GM12878 (cell line): ENCODE measurements at regions not wholly inside any gene's neighbourhood (a gene's known extent, or its start where the extent isn't known, plus 50 kb on each side); places are given as distances from the start of the nearest gene placed in this dataset.

ENCODE experiments used
- ATAC-seq: fragments of 200-7000 bp; cut with Tn5 transposase; 3 replicates; pipeline ENCODE4 v1.9.1; 2020; ENCODE audit warnings: mild to moderate bottlenecking, moderate library complexity
- BruUV-seq: library from RNA; stranded (reverse); fragments of 400-500 nt; replicated peaks from 2 replicates; lab custom pipeline; 2021; lab: Mats Ljungman, UMichigan
- CTCF ChIA-PET: fragments of 300-600 bp; sonication (Branson Sonifier 250); formaldehyde crosslinking; extraction: SDS; loops from one replicate; lab custom pipeline; 2021; ENCODE audit warnings: inconsistent platforms; lab: Yijun Ruan, JAX
- POLR2A ChIA-PET: fragments of 350-600 bp; formaldehyde crosslinking; extraction: SDS; loops from one replicate; lab custom pipeline; 2021; ENCODE audit warnings: inconsistent platforms; lab: Charles Lee
- RAD21 ChIA-PET: fragments of 300-600 bp; sonication (Branson Sonifier 250); formaldehyde crosslinking; loops from one replicate; lab custom pipeline; 2023; ENCODE audit warnings: antibody characterized with exemption; ENCODE audit not compliant: unreplicated experiment; lab: Charles Lee
- SMC1A ChIA-PET: fragments of 300-600 bp; sonication (Branson Sonifier 250); formaldehyde crosslinking; loops from one replicate; lab custom pipeline; 2023; ENCODE audit not compliant: unreplicated experiment, uncharacterized antibody; lab: Charles Lee
- DNase-seq: peaks from one replicate; pipeline ENCODE4 v3.0.0-alpha.2; 2011; ENCODE audit warnings: low read depth, low spot score
- FAIRE-seq: peaks from 3 replicates; lab custom pipeline; 2011; peaks lifted over from hg19 to GRCh38; lab: Jason Lieb, UNC
- H2AFZ ChIP-seq: 2 replicates; pipeline ENCODE4 v1.6.0; 2011; ENCODE audit warnings: low read depth, low read length, control low read depth; ENCODE audit not compliant: control insufficient read depth
- H3K27ac ChIP-seq: 2 replicates; pipeline ENCODE4 v1.5.1; 2011; ENCODE audit warnings: control low read depth; ENCODE audit not compliant: control insufficient read depth, insufficient read depth
- H3K27me3 ChIP-seq, 2 experiments: replicated peaks in 1 of 2; 2 replicates each; pipeline versions ENCODE4 v1.6.0 to v1.6.1; 2011; ENCODE audit warnings: low read length in 1 of 2; ENCODE audit not compliant: control insufficient read depth in 2 of 2, insufficient read depth in 2 of 2
- H3K36me3 ChIP-seq, 2 experiments: 2 replicates each; pipeline ENCODE4 v1.5.1; 2011; ENCODE audit warnings: low read length in 1 of 2; ENCODE audit not compliant: control insufficient read depth in 2 of 2, insufficient read depth in 2 of 2
- H3K4me1 ChIP-seq: 2 replicates; pipeline ENCODE4 v1.6.1; 2011; ENCODE audit warnings: mild to moderate bottlenecking, low read length, moderate library complexity, mixed read lengths; ENCODE audit not compliant: control insufficient read depth, insufficient read depth
- H3K4me2 ChIP-seq: 2 replicates; pipeline ENCODE4 v1.6.0; 2011; ENCODE audit warnings: control low read depth; ENCODE audit not compliant: control insufficient read depth, insufficient read depth
- H3K4me3 ChIP-seq: fragments of 200-600 bp; sonication (generic); 2 replicates; pipeline ENCODE4 v1.5.1; 2016
- H3K79me2 ChIP-seq: 2 replicates; pipeline ENCODE4 v1.6.0; 2011; ENCODE audit warnings: low read length; ENCODE audit not compliant: control insufficient read depth, insufficient read depth
- H3K9ac ChIP-seq: 2 replicates; pipeline ENCODE4 v1.8.0; 2011; ENCODE audit warnings: low read length, control low read depth, mixed read lengths; ENCODE audit not compliant: control insufficient read depth, insufficient read depth
- H3K9me3 ChIP-seq: replicated peaks from 3 replicates; pipeline ENCODE4 v1.5.1; 2011; ENCODE audit warnings: mild to moderate bottlenecking, low read length; ENCODE audit not compliant: control insufficient read depth, insufficient read depth
- H4K20me1 ChIP-seq: 2 replicates; pipeline ENCODE4 v1.6.0; 2011; ENCODE audit not compliant: control insufficient read depth, insufficient read depth
- ASH2L ChIP-seq: fragments of 300-600, 200-600 bp; sonication (generic); IDR thresholded peaks from 2 replicates; pipeline ENCODE4 v1.6.1; 2017; ENCODE audit warnings: low read depth, mild to moderate bottlenecking, borderline replicate concordance
- ATF7 ChIP-seq: fragments of 450-650 bp; IDR thresholded peaks from 2 replicates; pipeline ENCODE4 v1.6.1; 2016; ENCODE audit warnings: low read depth, mild to moderate bottlenecking
- CBX3 ChIP-seq: fragments of 200-600 bp; sonication (generic); IDR thresholded peaks from 2 replicates; pipeline ENCODE4 v1.6.1; 2016; ENCODE audit warnings: low read depth, borderline replicate concordance
- EP300 ChIP-seq, 2 experiments: fragments of 150-350 bp in 1 of 2; IDR thresholded peaks; 2 replicates each; pipeline ENCODE4 v1.6.1; 2011 to 2012; ENCODE audit warnings: low read depth in 2 of 2, low read length in 2 of 2, borderline replicate concordance in 1 of 2, improper control_type of control experiment in 1 of 2, inconsistent platforms in 1 of 2; ENCODE audit not compliant: control insufficient read depth in 1 of 2
- GATAD2B ChIP-seq: fragments of 450-650 bp; conservative IDR thresholded peaks from 2 replicates; pipeline ENCODE4 v1.6.1; 2017; ENCODE audit warnings: low read depth, mild to moderate bottlenecking, moderate library complexity
- NR2C2 ChIP-seq: IDR thresholded peaks from 2 replicates; pipeline ENCODE4 v1.6.1; 2011; ENCODE audit warnings: borderline replicate concordance, low read depth; ENCODE audit not compliant: control insufficient read depth, insufficient read length
- NRF1 ChIP-seq: conservative IDR thresholded peaks from 2 replicates; pipeline ENCODE4 v1.6.1; 2011; ENCODE audit warnings: mild to moderate bottlenecking, low read depth, low read length, improper control_type of control experiment
- PML ChIP-seq: IDR thresholded peaks from 2 replicates; pipeline ENCODE4 v1.6.1; 2012; ENCODE audit warnings: low read length, inconsistent platforms
- RB1 ChIP-seq: fragments of 450-650 bp; formaldehyde crosslinking; IDR thresholded peaks from 2 replicates; pipeline ENCODE4 v1.6.1; 2017; ENCODE audit warnings: mild to moderate bottlenecking, borderline replicate concordance
- SIX5 ChIP-seq: IDR thresholded peaks from 2 replicates; pipeline ENCODE4 v1.6.1; 2011; ENCODE audit warnings: mild to moderate bottlenecking, low read depth, low read length, moderate library complexity; ENCODE audit not compliant: severe bottlenecking
- SMC3 ChIP-seq: IDR thresholded peaks from 2 replicates; pipeline ENCODE4 v1.6.1; 2011; ENCODE audit warnings: low read length, improper control_type of control experiment, borderline replicate concordance
- SRF ChIP-seq, 2 experiments: IDR thresholded peaks; 2 replicates each; pipeline ENCODE4 v1.6.1; 2011; ENCODE audit warnings: low read depth in 2 of 2, low read length in 2 of 2, mild to moderate bottlenecking in 1 of 2, moderate library complexity in 1 of 2
- YBX1 ChIP-seq: fragments of 450-650 bp; IDR thresholded peaks from 2 replicates; pipeline ENCODE4 v1.6.1; 2016; ENCODE audit warnings: antibody characterized with exemption
- ZNF207 ChIP-seq: fragments of 450-650 bp; IDR thresholded peaks from 2 replicates; pipeline ENCODE4 v1.6.1; 2014; ENCODE audit warnings: antibody characterized with exemption, mild to moderate bottlenecking, borderline replicate concordance
- WGBS: methylation state at CpG from one replicate; pipeline ENCODE4 v1.1.6; 2016; ENCODE audit warnings: low lambda C conversion rate; ENCODE audit not compliant: insufficient replicate concordance, insufficient coverage; ENCODE audit errors: missing lambda C conversion rate; 5-methylcytosine and 5-hydroxymethylcytosine counted together
- in situ Hi-C: fragments of 300-500 bp; cut with MboI; formaldehyde crosslinking; loops from 9 replicates; pipeline ENCODE4 v1.14.3; 2018; ENCODE audit warnings: mixed read lengths
- intact Hi-C: fragments of 100-400 bp; cut with micrococcal nuclease; formaldehyde crosslinking; loops from one replicate; pipeline ENCODE4 v1.14.2; 2022; ENCODE audit not compliant: unreplicated experiment
- TF ChIP-seq, protein P1 (sequence below): fragments of 450-650 bp; IDR thresholded peaks from 2 replicates; pipeline ENCODE4 v1.6.1; 2017; ENCODE audit warnings: antibody characterized with exemption, mild to moderate bottlenecking, moderate library complexity
- TF ChIP-seq, protein P2 (sequence below): fragments of 450-650 bp; IDR thresholded peaks from 2 replicates; pipeline ENCODE4 v1.6.1; 2017; ENCODE audit warnings: mild to moderate bottlenecking, low read depth, inconsistent platforms; ENCODE audit not compliant: poor library complexity, severe bottlenecking

DNA sequence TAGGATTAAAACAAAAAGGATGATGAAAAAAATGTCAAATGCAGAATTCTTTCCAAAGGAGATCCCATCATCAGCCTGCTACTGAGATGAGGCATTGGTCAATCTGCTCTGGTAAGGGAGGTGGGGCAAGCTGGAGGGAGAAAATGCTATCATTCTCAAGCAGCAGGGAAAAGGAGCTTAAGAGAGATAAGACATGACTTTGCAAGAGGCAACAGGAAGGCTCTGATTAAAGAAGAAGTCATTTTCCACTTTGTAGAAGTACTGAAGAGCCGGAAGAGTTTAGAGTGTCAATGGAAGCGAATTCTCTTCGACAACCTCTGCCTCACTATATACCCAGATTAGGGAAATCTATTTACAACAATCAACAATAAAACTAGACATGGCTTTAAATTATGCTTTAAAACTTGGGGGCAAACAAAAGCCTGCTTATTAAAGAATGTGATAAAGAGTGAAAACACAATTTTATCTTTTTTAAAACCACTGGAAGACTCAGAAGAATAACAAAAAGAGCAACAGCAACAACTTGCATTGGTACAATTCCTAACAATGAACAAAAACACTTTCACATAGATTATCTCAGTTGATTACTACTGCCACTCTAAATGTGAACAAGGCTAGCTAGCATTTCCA lies 81.8 kb upstream of the NANOGP8 start (continued):
- TF ChIP-seq, protein P1, sequence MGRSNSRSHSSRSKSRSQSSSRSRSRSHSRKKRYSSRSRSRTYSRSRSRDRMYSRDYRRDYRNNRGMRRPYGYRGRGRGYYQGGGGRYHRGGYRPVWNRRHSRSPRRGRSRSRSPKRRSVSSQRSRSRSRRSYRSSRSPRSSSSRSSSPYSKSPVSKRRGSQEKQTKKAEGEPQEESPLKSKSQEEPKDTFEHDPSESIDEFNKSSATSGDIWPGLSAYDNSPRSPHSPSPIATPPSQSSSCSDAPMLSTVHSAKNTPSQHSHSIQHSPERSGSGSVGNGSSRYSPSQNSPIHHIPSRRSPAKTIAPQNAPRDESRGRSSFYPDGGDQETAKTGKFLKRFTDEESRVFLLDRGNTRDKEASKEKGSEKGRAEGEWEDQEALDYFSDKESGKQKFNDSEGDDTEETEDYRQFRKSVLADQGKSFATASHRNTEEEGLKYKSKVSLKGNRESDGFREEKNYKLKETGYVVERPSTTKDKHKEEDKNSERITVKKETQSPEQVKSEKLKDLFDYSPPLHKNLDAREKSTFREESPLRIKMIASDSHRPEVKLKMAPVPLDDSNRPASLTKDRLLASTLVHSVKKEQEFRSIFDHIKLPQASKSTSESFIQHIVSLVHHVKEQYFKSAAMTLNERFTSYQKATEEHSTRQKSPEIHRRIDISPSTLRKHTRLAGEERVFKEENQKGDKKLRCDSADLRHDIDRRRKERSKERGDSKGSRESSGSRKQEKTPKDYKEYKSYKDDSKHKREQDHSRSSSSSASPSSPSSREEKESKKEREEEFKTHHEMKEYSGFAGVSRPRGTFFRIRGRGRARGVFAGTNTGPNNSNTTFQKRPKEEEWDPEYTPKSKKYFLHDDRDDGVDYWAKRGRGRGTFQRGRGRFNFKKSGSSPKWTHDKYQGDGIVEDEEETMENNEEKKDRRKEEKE: no peak

DNA sequence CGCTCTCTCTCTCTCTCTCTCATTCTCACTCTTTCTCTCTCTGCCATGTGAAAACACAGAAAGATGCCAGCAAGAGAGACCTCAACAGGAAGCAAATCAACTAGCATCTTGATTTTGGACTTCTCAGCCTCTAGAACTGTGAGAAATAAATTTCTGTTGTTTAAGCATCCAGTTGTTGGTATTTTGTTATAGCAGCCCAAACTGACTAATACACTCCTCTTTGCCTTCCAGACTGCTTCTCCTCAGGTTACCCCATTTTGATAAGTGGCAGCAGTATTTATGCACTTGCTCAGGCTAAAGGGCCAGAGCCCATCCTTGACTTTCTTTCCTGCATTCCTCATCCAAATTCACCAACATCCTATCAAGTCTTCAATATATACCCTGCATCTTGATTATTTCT lies 76.6 kb upstream of the NANOGP8 start:
- Histone ChIP-seq H3K27ac (no peak overlapping the region), H3K4me3 (no peak overlapping the region), H3K9ac (no peak overlapping the region), H4K20me1 (no peaks in the 10 kb centered on the region), H2AFZ (no peak overlapping the region), H3K4me2 (no peak overlapping the region), H3K27me3 (no peaks in the 10 kb centered on the region), H3K36me3 (no peaks in the 10 kb centered on the region), H3K4me1 (no peaks in the 10 kb centered on the region), H3K9me3 (no peaks in the 10 kb centered on the region), H3K79me2 (no peaks in the 10 kb centered on the region)
- DNase-seq: no peak
- CTCF ChIA-PET: no interaction called here
- RAD21 ChIA-PET: no interaction called here
- no peak for ATAC-seq
- POLR2A ChIA-PET: no interaction called here
- no peak for TF ChIP-seq SMC3
- TF ChIP-seq GATAD2B: no peak
- TF ChIP-seq SRF (IDR thresholded peaks at IDR 0.05; ENCODE audit: low read depth in 2 of 2, low read length in 2 of 2): no peak
- TF ChIP-seq YBX1: no peak
- TF ChIP-seq, protein P2, sequence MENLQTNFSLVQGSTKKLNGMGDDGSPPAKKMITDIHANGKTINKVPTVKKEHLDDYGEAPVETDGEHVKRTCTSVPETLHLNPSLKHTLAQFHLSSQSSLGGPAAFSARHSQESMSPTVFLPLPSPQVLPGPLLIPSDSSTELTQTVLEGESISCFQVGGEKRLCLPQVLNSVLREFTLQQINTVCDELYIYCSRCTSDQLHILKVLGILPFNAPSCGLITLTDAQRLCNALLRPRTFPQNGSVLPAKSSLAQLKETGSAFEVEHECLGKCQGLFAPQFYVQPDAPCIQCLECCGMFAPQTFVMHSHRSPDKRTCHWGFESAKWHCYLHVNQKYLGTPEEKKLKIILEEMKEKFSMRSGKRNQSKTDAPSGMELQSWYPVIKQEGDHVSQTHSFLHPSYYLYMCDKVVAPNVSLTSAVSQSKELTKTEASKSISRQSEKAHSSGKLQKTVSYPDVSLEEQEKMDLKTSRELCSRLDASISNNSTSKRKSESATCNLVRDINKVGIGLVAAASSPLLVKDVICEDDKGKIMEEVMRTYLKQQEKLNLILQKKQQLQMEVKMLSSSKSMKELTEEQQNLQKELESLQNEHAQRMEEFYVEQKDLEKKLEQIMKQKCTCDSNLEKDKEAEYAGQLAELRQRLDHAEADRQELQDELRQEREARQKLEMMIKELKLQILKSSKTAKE: no peak
- TF ChIP-seq NRF1: no peak
- TF ChIP-seq EP300 (IDR thresholded peaks at IDR 0.05; ENCODE audit: borderline replicate concordance in 1 of 2, control insufficient read depth in 1 of 2, low read depth in 2 of 2, low read length in 2 of 2): no peak
- no peak for TF ChIP-seq ATF7
- no peak for TF ChIP-seq ASH2L
- no peak for TF ChIP-seq PML
- no peak for TF ChIP-seq RB1
- no peak for TF ChIP-seq SIX5
- no peak for TF ChIP-seq NR2C2
- no peak for TF ChIP-seq CBX3
- TF ChIP-seq ZNF207: no peak
- in situ Hi-C loops: no loop called here
- intact Hi-C loops: no loop called here
- WGBS: 100% methylated on average over 1 of the region's 1 CpG
- no TSS peak for BruUV-seq
- SMC1A ChIA-PET: no interaction called here
- no peak for FAIRE-seq
